Hepatocyte (in vitro differentiated cells): ENCODE measurements at regions not wholly inside any gene's neighbourhood (a gene's known extent, or its start where the extent isn't known, plus 50 kb on each side); places are given as distances from the start of the nearest gene placed in this dataset.
"Not testable (repeated sequence)": the region's sequence is repeated elsewhere in the genome, so short reads cannot be mapped to it uniquely, and the experiment has no call there.

ENCODE experiments used
- DNase-seq: peaks from one replicate; pipeline ENCODE4 v3.0.0-alpha.2; 2016; ENCODE audit warnings: low spot score
- H2AFZ ChIP-seq: fragments of 200-600 bp; sonication (generic); 2 replicates; pipeline ENCODE4 v1.6.0; 2016; ENCODE audit warnings: antibody characterized with exemption, mild to moderate bottlenecking
- H3K27ac ChIP-seq: fragments of 200-600 bp; sonication (generic); 2 replicates; pipeline ENCODE4 v1.5.1; 2016; ENCODE audit warnings: mild to moderate bottlenecking
- H3K27me3 ChIP-seq: fragments of 200-600 bp; sonication (generic); 2 replicates; pipeline ENCODE4 v1.6.1; 2016
- H3K36me3 ChIP-seq: fragments of 200-600 bp; sonication (generic); replicated peaks from 2 replicates; pipeline ENCODE4 v1.5.1; 2016; ENCODE audit warnings: low read depth; ENCODE audit not compliant: insufficient read depth
- H3K4me1 ChIP-seq: fragments of 200-600 bp; sonication (generic); 2 replicates; pipeline ENCODE4 v1.5.1; 2016; ENCODE audit warnings: mild to moderate bottlenecking, moderate library complexity; ENCODE audit not compliant: insufficient read depth
- H3K4me2 ChIP-seq: fragments of 200-600 bp; sonication (generic); 2 replicates; pipeline ENCODE4 v1.6.0; 2016
- H3K4me3 ChIP-seq: fragments of 200-600 bp; sonication (generic); 2 replicates; pipeline ENCODE4 v1.5.1; 2016; ENCODE audit warnings: mild to moderate bottlenecking
- H3K79me2 ChIP-seq: fragments of 200-600 bp; sonication (generic); 2 replicates; pipeline ENCODE4 v1.6.0; 2017; ENCODE audit warnings: mild to moderate bottlenecking
- H3K9me2 ChIP-seq: fragments of 200-600 bp; sonication (generic); replicated peaks from 2 replicates; pipeline ENCODE4 v1.6.0; 2017; ENCODE audit warnings: mild to moderate bottlenecking; ENCODE audit not compliant: insufficient read depth
- H3K9me3 ChIP-seq: fragments of 200-600 bp; sonication (generic); 2 replicates; pipeline ENCODE4 v1.5.1; 2016; ENCODE audit warnings: low read depth, mild to moderate bottlenecking
- H4K20me1 ChIP-seq: fragments of 200-600 bp; sonication (generic); 2 replicates; pipeline ENCODE4 v1.6.0; 2016; ENCODE audit warnings: mild to moderate bottlenecking; ENCODE audit not compliant: insufficient read depth, poor library complexity, severe bottlenecking
- EZH2 ChIP-seq: fragments of 200-600 bp; sonication (generic); IDR thresholded peaks from 2 replicates; pipeline ENCODE4 v1.6.1; 2016; ENCODE audit warnings: antibody characterized with exemption, mild to moderate bottlenecking, borderline replicate concordance
- EZH2phosphoT487 ChIP-seq: fragments of 200-600 bp; sonication (generic); IDR thresholded peaks from one replicate; pipeline ENCODE4 v1.6.1; 2018; ENCODE audit warnings: antibody characterized with exemption, mild to moderate bottlenecking, low read depth, moderate library complexity; ENCODE audit not compliant: unreplicated experiment, severe bottlenecking
- WGBS: methylation state at CpG from one replicate; pipeline ENCODE4 v1.1.6; 2016; ENCODE audit warnings: low lambda C conversion rate; ENCODE audit errors: missing lambda C conversion rate; 5-methylcytosine and 5-hydroxymethylcytosine counted together
- TF ChIP-seq, protein P1 (sequence below): fragments of 200-600 bp; sonication (generic); IDR thresholded peaks from 2 replicates; pipeline ENCODE4 v1.5.1; 2016; ENCODE audit warnings: antibody characterized with exemption, mild to moderate bottlenecking; ENCODE audit not compliant: poor library complexity

- TF ChIP-seq, protein P1, sequence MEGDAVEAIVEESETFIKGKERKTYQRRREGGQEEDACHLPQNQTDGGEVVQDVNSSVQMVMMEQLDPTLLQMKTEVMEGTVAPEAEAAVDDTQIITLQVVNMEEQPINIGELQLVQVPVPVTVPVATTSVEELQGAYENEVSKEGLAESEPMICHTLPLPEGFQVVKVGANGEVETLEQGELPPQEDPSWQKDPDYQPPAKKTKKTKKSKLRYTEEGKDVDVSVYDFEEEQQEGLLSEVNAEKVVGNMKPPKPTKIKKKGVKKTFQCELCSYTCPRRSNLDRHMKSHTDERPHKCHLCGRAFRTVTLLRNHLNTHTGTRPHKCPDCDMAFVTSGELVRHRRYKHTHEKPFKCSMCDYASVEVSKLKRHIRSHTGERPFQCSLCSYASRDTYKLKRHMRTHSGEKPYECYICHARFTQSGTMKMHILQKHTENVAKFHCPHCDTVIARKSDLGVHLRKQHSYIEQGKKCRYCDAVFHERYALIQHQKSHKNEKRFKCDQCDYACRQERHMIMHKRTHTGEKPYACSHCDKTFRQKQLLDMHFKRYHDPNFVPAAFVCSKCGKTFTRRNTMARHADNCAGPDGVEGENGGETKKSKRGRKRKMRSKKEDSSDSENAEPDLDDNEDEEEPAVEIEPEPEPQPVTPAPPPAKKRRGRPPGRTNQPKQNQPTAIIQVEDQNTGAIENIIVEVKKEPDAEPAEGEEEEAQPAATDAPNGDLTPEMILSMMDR: no peak
- TF ChIP-seq EZH2phosphoT487: no peak
- TF ChIP-seq EZH2: no peak
- Histone ChIP-seq H3K36me3 (no peaks in the 10 kb centered on the region), H3K4me3 (no peak overlapping the region), H4K20me1 (no peaks in the 10 kb centered on the region), H3K27ac (no peak overlapping the region), H3K4me2 (no peak overlapping the region), H3K9me2 (no peaks in the 10 kb centered on the region), H2AFZ (no peak overlapping the region), H3K27me3 (peaks cover 2% of the 10 kb centered on the region), H3K4me1 (no peaks in the 10 kb centered on the region), H3K9me3 (no peaks in the 10 kb centered on the region), H3K79me2 (no peaks in the 10 kb centered on the region)
- no peak for DNase-seq
- 91% methylated on average over 2 of the region's 2 CpGs for WGBS
Observed at GRCh38 chr13:24563087-24563486, 50.5 kb upstream of the PARP4 start.

- not testable (repeated sequence) for H3K4me3 ChIP-seq, H3K36me3 ChIP-seq, H3K4me1 ChIP-seq, H2AFZ ChIP-seq, H3K4me2 ChIP-seq, H3K79me2 ChIP-seq, DNase-seq, H3K27me3 ChIP-seq, H3K27ac ChIP-seq, H3K9me2 ChIP-seq, H4K20me1 ChIP-seq, H3K9me3 ChIP-seq
- 50% methylated on average over 1 of the region's 1 CpG for WGBS
Observed at GRCh38 chr13:24563971-24564370, 51.4 kb upstream of the PARP4 start.

DNA sequence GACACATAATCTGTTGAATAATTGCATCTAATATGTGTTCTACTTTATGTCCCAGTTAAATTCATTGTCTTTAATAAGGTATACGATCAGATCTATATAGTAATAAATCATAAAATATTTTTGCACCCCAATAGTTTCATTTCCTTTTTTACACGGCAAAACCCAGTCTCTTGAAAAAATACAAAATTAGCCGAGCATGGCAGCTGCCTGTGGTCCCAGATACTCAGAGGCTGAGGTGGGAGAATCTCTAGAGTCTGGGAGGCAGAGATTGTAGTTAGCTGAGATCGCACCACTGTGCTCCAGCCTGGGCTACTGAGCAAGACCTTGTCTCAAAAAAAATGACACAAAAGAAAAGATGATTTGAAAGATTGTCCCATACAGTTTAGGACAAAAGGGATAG lies 52.3 kb upstream of the PARP4 start:
- H3K27me3 ChIP-seq: no peaks in the 10 kb centered on the region

GRCh38 chr13:24567593-24567992 lies 55.0 kb upstream of the PARP4 start:
- 81% methylated on average over 3 of the region's 3 CpGs for WGBS

More for the DNA sequence above, 52.3 kb upstream of the PARP4 start:
- TF ChIP-seq EZH2phosphoT487: no peak
- TF ChIP-seq EZH2: no peak
- TF ChIP-seq, protein P1: no peak
- Histone ChIP-seq H4K20me1 (no peaks in the 10 kb centered on the region), H2AFZ (no peak overlapping the region), H3K4me1 (no peaks in the 10 kb centered on the region), H3K4me3 (no peak overlapping the region), H3K9me3 (no peaks in the 10 kb centered on the region), H3K27ac (no peak overlapping the region), H3K36me3 (no peaks in the 10 kb centered on the region), H3K9me2 (no peaks in the 10 kb centered on the region), H3K79me2 (no peaks in the 10 kb centered on the region), H3K4me2 (no peak overlapping the region)
- 93% methylated on average over 4 of the region's 4 CpGs for WGBS
- DNase-seq: no peak

DNA sequence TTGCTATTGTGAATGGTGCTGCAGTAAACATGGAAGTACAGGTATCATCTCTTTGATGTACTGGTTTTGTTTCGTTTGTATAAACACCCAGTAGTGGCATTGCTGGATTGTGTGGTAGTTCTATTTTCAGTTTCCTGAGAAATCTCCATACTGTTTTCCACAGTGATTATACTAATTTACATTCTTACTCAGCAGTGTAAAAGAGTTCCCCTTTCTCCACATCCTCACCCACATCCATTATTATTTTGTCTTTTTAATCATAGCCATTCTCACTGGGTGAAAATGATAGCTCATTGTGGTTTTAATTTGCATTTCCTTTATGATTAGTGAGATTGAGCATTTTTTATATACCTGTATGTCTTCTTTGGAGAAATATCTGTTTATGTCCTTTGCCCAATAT lies 62.3 kb upstream of the PARP4 start:
- TF ChIP-seq EZH2phosphoT487: no peak
- no peak for TF ChIP-seq EZH2
- H3K4me2 ChIP-seq: no peak overlapping the region
- H3K4me1 ChIP-seq: no peaks in the 10 kb centered on the region
- H3K4me3 ChIP-seq: no peak overlapping the region
- H3K27me3 ChIP-seq: no peaks in the 10 kb centered on the region
- no peaks in the 10 kb centered on the region for H3K9me2 ChIP-seq
- no peaks in the 10 kb centered on the region for H3K9me3 ChIP-seq
- no peak overlapping the region for H3K27ac ChIP-seq
- H4K20me1 ChIP-seq: no peaks in the 10 kb centered on the region
- WGBS: 56% methylated on average over 1 of the region's 1 CpG
- H3K79me2 ChIP-seq: no peaks in the 10 kb centered on the region
- no peaks in the 10 kb centered on the region for H3K36me3 ChIP-seq
- H2AFZ ChIP-seq: no peak overlapping the region
- DNase-seq: no peak

More at GRCh38 chr13:24567593-24567992, 55.0 kb upstream of the PARP4 start:
- not testable (repeated sequence) for H3K9me3 ChIP-seq, DNase-seq, H3K79me2 ChIP-seq, H3K27me3 ChIP-seq, H3K4me2 ChIP-seq, H4K20me1 ChIP-seq, H3K27ac ChIP-seq, H2AFZ ChIP-seq, H3K4me3 ChIP-seq, H3K36me3 ChIP-seq, H3K4me1 ChIP-seq, H3K9me2 ChIP-seq
